Upper lobe of left lung (tissue), 4 donors: ENCODE measurements at regions not wholly inside any gene's neighbourhood (a gene's known extent, or its start where the extent isn't known, plus 50 kb on each side); places are given as distances from the start of the nearest gene placed in this dataset.

ENCODE experiments used
- CTCF ChIP-seq, 6 experiments: fragments of 450-650 bp in 4 of 6; fragments of 200-600 bp in 2 of 6; sonication (generic) in 2 of 6; IDR thresholded peaks; one replicate each; pipeline ENCODE4 v1.5.1; 2016 to 2019; ENCODE audit warnings: antibody characterized with exemption in 6 of 6
- POLR2A ChIP-seq, 4 donors: fragments of 450-650 bp; IDR thresholded peaks; one replicate each; pipeline ENCODE4 v1.5.1; 2016 to 2017; ENCODE audit warnings: antibody characterized with exemption in 4 of 4, mild to moderate bottlenecking in 2 of 4
- POLR2AphosphoS5 ChIP-seq, 2 donors: sonication (generic); formaldehyde crosslinking; IDR thresholded peaks; one replicate each; pipeline ENCODE4 v1.5.1; 2017; ENCODE audit warnings: antibody characterized with exemption in 2 of 2

GRCh38 chr10:9149134-9149533 is 1094.6 kb downstream of the GATA3 start:
- TF ChIP-seq CTCF (IDR thresholded peaks at IDR 0.05) = no peak
- TF ChIP-seq POLR2AphosphoS5 (IDR thresholded peaks at IDR 0.05) = no peak
- TF ChIP-seq POLR2A (IDR thresholded peaks at IDR 0.05) = no peak
